Vagina (tissue), 2 donors: ENCODE measurements at regions not wholly inside any gene's neighbourhood (a gene's known extent, or its start where the extent isn't known, plus 50 kb on each side); places are given as distances from the start of the nearest gene placed in this dataset.

Experiments
- POLR2A ChIP-seq, 2 donors: fragments of 450-650 bp; IDR thresholded peaks; one replicate each; pipeline ENCODE4 v1.6.1; 2017; ENCODE audit warnings: antibody characterized with exemption in 2 of 2, mild to moderate bottlenecking in 2 of 2, moderate library complexity in 2 of 2
- POLR2AphosphoS5 ChIP-seq, 2 donors: sonication (generic); formaldehyde crosslinking; IDR thresholded peaks; one replicate each; pipeline ENCODE4 v1.9.0; 2017; ENCODE audit warnings: antibody characterized with exemption in 2 of 2, mild to moderate bottlenecking in 2 of 2, low read depth in 1 of 2; ENCODE audit not compliant: insufficient read depth in 1 of 2

- no peak for TF ChIP-seq POLR2A (IDR thresholded peaks at IDR 0.05)
- no peak for TF ChIP-seq POLR2AphosphoS5 (IDR thresholded peaks at IDR 0.05; ENCODE audit: insufficient read depth in 1 of 2, low read depth in 1 of 2)
Observed at GRCh38 chr11:96696731-96697130, 306.9 kb downstream of the JRKL start.
